Stromal cell of bone marrow (primary cell): ENCODE measurements at regions not wholly inside any gene's neighbourhood (a gene's known extent, or its start where the extent isn't known, plus 50 kb on each side); places are given as distances from the start of the nearest gene placed in this dataset.

Source experiments
- DNase-seq: peaks from one replicate; pipeline ENCODE4 v3.0.0-alpha.2; 2012; ENCODE audit warnings: low read depth

DNA sequence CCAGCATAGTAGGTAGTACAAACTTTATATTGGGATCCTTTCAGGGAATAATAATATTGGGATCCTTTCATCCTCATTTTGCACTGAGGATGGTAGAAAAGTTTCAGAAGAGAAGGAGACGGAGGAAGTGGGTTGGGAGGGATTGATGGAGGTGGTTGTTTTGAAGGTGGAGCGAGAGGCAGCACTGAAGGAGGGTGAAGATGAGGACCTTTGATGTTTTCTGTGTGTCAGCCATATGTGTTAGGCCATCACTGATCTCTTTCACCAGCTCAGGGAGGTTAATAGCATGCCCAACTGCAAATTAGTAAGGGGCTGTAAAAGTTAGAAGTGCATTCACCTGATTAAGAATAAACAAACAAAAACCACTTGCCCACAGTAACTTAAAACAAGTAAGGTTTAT lies 275.5 kb upstream of the B3GAT1 start:
- no peak for DNase-seq

DNA sequence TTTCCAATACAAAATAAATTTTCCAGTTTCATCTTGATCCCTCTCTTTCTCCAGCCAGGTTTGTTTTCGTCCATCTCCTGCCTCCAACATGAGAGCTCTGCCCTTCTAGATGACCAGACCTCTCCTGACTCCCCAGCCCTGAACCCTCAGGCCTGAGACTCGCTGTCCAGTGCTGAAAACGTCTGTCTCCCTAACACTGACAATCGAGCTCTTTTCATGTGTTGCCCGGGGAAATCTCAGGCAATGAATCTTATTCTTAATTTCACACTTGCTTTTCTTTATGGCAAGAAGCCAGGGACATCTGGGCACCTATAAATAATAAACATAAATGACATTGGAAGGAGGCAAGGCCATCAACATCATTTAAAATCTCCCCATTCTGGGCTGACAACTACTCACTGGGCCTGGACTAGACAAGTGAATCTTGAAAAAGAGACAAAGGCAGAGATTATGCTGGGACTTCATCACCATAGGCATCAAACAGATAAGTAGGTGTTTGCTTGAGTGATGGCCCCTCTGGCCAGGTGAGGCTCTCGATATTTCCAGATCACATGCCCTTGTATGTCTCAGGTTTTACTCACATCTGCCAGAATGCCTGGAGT lies 274.5 kb upstream of the B3GAT1 start:
- DNase-seq, result no peak

DNA sequence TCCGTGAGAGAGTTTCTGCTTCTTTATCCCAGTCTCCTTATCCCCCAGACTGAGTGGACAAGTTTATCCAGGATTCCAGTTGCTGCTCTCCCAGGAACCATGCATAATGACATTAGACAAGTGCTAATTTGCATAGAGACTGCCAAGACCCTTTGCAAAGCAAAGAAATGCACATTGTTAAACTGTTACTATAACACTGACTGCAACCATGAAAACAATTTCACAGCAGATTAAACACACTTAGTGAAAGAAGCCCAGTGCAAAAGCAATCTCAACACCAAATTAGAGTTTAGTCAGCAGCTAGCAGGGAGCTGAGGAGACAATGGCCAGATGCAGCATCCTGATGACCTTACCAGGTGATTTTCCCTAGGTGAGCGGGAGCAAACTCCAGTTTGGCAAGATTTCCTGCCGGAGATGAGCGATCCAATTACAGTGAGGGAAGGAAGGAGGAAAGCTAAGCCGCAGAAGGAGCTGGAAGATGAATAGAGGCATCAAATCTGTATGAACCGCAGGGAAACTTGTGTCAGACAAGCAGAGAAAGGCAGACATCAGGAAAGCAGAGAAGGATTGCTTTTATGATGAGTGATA lies 273.8 kb upstream of the B3GAT1 start:
- DNase-seq, result no peak

DNA sequence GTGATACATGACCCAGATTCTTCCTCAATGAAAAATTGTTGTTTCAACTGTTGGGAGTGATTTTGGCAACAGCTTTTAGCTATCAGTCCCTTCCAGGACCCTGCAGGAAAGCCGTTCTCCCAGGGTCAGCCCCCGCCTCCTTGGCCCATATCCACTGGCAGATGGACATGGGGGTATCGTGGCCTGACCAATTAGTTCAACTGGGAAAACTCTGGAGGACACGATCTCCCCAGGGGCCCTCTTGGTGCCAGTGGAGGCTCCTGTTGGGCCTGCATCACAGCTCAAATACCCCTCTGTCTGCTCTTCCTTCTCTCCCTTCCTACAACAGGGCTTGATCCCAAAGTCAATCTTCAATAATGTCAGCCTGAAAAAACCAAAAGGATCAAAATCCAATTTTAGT lies 272.5 kb upstream of the B3GAT1 start:
- no peak for DNase-seq

DNA sequence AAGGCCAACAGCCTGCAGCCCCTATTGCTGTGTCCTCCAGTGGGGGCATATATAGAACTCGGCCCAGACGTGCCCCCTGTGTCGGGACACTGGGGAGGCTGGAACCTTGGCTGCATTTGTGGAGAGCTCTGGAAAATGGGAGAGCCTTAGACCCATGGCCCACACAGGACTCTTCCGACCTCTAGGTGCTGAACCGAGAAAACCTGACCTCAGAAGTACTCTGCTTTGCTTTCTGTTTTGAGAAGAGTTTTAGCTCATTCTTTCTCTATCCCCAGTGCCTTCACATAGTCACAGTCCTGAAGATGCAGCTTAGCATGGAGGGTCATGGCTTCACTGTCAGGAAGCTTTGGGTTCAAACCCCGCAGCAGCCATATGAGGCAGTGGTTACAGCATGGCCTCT lies 271.8 kb upstream of the B3GAT1 start:
- DNase-seq, result no peak

DNA sequence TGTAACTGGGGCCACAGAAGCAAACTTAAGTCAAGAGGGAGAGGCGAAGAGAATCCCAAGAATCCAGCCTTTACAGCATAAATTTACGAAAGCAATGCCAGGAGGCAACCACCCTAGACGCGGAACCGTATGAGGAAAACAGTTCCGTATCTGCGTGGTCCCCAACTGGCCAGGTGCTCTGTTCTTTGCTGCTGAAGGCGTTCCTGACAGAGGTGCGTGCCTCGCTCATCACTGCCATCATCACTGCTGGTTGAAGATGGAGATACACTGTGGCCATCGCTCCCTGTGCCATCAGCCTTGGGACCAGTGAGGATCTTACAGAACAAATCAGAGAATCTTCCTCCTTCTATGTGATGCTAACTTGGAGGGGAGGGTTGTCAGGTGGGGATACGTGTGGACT lies 270.5 kb upstream of the B3GAT1 start:
- no peak for DNase-seq

DNA sequence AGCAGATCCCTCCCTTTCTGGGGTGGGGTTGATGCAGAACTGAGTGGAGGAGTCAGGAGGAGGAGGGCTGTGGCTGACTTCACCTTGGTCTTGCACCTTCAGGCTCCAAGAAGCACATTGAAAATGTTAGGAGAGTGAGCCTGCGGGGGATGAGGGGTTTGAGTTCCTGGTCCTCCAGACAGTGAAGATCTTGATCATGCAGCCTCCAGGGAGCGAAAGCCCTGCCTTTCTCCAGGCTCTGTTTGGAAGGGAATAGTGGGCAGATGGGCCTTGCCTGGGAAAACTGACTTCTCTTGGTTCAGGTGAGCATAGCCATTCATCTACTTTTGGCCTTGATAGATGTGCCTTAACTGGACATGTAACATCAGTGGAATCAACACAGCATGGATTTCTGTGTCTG lies 267.6 kb upstream of the B3GAT1 start:
- no peak for DNase-seq

DNA sequence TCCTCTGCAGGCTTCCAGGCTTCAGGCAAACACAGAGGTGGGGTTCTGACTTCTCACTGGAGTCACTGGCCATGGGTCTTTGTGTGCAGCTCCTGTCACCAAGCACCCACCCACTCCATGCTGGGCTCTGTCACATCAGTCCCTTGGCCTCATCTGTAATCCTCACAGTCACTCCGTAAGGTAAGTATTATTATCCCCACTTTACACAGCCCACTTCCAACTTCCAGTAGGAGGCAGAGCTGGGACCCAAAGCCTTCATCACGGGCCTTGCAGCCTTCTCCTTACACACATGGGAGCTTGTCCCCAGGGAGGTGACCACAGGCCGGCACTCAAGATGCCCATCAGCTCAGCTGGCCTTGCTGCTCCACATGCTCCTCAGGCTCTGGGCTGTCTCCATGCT lies 266.7 kb upstream of the B3GAT1 start:
- DNase-seq, result no peak

DNA sequence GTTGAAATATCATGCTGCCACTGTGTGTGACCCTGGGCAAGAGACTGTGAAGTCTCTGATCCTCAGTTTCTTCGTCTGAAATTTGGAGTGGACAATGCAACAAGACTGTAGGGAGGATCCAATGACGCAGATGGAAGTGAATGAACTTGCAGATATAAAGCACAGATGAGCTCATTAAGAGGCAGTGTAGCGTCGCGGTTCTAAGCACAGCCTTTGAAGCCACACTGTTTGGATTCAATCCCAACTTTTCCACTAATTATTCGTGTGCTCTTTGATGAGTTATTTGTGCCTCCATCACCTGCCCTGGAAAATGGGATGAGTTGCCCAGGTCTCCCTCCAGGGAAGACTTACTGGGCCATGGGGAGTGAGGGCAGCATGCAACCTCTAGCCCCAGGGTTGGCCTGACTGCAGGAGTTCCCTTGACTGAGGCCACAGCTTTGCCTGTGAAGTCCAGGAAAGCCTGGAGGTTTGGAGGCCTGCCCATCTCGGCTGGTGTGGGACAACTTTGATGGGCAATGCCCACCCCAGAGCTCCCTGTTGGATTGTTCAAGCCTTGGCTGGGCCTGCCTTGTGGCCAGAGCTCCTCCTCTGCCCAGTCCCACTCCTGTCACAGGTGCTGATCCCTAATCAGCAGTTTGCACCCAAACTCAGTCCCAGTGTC lies 266.0 kb upstream of the B3GAT1 start:
- DNase-seq, result no peak

DNA sequence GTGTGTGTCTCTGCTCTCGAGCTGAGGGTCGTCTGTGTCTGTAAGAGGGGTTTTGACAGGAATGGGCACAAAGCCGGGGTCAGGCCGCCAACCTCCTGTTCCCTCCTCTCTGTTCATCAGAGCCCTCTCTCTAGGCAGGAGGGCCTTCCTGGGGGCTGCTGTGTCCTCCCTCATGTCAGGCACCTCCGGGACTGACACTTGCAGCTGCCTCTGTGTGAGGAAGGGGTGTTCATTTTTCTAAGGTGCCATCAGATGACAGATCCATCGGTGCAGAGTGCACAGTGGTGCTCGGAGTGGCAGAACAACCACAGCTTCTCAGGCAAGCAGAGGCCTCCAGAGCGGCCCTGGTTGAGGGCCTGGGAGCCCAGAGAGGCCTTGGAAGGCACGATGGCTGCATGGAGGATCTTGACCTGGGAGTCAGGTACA lies 265.4 kb upstream of the B3GAT1 start:
- no peak for DNase-seq

DNA sequence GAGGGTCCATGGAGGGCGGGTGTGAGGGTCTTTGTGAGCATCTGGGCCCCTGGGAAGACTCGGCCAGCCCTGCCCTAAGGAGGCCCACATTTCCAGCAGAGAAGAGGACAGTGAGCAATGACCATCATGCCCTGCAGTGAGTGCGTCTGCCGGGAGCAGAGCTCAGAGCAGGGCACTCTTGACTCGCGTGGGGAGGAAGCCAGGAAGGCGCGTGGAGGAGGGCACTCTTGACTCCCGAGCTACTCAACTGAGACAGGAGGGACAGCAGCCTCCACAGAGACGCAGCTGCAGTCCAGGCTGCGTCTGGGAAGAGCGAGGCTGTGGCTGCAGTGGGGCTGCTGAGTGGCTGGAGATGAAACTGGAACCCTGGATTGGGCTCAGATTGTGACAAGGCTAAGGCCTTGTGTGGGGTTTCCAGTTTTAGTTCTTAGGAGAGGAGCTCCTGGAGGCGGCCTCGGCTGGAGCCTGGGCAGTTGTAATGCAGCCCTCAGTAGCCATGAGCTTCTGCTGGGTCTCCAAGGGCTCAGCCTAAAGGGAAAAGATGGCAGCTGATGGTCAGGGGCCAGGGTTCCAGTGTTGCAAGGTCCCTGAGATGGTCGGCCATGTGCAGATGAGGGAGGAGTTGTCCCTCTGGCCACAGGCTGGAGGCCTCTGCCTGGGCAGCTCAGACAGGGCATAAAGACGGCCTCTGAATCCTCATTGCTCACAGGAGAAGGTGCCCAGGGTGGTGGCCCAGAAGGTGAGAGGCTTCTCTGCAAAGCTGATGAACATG lies 264.7 kb upstream of the B3GAT1 start:
- no peak for DNase-seq

DNA sequence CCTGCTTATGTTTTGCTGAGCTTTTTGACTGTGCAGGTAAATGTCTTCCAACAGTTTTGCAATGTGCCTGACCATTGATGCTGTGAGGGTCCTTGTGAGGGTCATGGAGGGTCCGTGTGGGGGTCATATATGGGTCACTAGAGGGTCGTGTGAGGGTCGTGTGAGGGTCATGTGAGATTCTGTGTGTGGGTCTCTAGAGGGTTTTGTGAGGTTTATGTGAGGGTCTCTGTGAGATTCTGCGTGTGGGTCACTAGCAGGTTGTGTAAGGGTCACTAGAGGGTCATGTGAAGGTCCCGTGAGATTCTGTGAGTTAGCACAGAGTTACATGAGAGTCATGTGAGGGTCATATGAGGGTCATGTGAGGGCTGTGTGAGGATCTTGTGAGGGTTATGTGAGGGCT lies 263.9 kb upstream of the B3GAT1 start:
- no peak for DNase-seq

DNA sequence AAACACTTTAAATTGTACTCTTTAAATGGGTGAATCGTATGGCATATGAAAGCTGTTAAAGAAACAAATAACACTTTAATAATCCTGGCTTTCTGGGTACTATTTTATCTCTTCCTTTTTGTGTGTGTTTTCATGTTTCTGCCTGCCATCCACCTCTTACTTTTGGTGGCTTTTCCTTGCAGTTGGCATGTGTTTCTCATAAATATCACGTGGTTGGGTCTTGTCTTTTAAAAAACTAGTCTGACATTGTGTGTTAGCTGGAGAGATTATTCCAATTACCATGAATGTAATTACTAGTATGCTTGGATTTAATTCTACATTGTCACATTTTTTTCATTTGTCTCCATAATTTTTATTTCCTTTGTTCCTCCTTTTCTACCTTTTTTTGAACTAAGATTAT lies 262.9 kb upstream of the B3GAT1 start:
- no peak for DNase-seq

DNA sequence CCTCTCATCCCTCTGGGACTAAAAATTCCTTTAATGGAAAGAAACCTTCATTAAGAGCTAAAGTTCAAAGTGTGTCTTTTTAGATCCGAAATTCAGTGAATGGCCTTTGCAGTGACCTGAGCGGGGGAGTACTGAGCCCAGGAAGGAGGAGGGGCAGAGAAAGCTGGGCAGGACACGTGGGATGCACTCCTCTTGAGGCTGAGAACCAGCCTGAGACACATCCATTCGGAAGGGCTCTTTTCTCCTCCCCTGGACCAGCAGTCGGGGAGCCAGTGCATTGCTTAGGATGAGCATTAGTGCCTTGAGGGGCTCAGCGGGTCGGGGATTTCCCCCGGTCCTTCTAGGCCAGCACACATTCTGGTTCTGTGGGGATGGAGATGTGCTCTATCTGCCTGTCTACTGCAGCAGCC lies 258.9 kb upstream of the B3GAT1 start:
- DNase-seq, result no peak

DNA sequence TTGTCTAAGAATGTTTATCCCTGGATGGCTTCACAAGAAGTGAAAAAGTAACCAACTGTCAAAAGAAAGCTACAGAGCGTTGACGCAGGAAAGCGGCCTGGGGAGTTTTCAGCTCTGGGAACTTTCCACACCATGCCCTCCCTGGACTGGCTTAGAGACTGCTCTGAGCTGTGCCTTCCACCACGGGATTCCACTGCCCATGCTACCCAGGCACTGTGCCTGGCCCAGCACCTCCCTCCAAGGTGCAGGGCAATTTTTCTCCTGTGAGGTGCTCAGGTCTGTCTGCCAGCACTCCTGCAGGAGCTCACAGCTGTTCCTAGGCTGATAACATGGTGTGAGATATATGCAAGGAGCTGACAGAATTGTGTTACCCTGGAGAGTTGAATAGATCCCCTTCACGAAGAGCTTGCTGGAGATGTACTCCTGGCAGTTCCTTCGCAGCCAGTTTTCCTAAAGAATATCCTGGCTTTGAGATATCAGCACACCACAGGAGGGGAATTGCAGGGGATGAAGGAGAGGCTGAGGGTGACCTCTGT lies 258.3 kb upstream of the B3GAT1 start:
- DNase-seq, result no peak

DNA sequence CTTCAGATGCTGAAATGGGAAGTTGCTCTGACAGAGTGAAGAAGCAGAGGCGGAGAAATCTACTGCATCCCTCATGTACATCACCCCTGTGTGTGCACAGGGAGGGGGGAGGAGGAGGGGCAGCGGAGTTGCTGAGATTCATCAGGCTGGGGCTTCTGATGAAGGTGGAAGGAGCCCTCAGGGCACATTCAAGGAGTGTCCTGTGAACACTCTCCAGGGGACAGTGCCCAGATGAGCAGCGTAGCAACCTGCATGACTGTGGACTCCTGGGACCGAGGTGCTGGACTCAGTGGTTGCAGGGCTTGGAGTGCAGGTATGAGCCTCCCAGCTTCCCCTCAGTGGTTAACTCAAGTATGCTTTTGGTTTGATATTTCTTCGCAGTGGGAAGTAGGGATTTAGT lies 257.8 kb upstream of the B3GAT1 start:
- no peak for DNase-seq

DNA sequence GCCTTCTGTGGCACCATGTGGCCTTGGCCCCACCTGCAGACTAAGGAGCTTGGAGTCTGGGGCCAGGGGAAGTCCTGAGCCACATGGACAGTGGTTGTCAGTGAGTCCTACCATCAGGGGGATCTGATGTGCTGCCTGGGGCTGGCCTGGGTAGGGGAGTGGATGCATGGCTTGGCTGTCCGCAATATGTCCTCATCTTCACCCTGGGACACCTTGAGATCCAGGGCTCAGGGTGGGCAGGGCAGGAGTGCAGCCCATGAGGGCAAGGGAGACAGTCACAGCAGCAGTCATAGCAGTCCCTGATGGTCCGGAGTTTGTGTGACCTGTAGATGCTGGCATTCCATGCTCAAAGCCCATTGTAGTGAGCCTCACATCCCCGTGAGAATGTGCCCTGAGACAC lies 256.8 kb upstream of the B3GAT1 start:
- DNase-seq, result no peak

DNA sequence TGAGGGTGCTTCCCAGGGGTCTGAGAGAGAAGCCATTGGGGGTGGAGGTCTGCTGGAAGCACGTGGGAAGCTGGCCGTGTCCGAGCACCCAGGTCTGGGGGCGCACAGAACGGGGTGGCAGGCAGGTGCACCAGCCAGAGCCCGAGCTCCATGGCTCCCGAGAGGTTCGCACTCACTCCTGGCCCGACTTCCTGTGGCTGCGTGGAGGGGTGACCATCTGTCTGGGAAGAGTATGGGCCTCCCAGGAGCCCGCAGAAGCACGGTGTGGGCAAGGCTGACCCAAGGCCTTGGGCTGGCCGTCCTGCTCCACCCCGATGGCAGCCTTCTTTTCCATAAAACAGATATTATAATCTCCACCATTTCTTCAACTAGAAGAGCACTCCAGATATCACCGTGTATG lies 256.0 kb upstream of the B3GAT1 start:
- DNase-seq, result no peak

DNA sequence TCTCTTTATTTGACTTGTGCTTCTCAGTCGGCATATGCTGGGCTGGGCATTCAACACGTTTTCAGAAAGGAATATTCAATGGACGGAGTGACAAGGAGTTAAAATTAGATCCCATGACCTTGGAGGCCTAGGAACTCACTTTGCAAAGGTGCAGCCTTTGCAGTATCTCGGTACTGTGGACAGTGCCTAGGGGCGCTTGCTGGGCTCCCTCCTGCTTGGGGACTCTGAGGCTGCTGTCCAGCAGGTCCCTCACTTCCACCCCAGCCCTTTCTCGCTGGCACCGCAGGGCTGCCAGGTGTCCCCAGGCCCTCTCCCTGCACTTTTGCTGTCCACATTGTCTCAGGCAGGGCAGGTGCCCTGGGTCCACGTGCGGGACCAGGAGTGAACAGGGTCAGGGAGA lies 255.5 kb upstream of the B3GAT1 start:
- DNase-seq, result no peak

DNA sequence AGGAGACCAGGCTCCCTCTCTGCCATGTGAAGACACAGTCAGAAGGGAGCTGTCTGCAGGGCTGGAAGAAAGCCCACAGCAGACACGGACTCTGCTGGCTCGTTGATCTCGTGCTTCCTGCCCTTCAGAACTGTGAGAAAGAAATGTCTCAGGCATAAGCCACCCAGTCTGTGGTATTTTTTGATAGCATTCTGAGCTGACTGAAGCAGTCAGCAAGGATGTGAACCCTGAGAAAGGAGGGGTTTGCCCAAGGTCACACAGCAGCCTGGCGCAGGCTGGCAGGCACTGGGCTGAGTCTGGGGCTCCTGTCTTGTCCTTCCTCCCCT lies 255.1 kb upstream of the B3GAT1 start:
- DNase-seq, result no peak

DNA sequence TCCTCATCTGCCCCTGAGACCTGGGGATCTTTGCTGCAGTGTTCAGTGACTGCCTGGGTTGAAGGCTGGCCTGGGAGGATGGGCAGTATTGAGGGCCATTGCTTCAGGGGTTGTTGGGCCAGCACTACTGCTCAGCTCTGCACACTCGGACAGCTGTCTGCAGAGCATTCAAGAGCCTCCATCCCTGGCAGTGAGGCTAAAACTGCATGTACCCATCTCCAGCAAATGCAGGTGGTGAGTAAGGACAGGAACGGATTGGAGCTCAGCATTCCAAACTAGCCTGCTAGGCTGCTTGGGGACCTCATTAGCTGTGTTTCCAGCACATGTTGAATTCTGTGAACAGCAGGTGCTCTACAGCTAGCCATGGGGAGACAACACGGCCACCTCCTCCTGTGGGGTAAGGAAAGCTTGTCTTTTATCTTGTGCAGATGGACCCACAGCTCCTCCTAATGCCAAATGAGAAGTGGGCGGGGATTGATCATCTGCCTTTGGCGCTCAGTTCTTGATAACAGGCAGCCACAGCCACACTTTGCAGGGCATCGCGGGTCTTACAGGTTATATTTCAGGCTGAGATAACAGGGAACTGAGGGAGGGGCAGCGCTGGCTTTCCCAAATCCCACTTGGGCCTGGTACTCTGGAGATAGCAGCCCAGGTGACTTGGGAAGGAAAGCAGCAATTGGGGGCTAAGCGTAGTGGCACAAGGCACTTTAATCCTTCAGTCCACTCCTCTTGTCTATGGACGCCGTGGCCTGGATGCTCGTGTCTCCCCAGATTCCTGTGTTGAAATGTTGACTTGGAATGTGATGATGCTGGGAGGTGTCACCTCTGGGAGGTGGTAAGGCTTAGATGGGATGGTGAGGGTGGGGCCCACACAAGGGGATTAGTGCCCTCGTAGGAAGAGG lies 254.5 kb upstream of the B3GAT1 start:
- DNase-seq, result no peak
